ENCODE measurements at regions not wholly inside any gene's neighbourhood (a gene's known extent, or its start where the extent isn't known, plus 50 kb on each side); places are given as distances from the start of the nearest gene placed in this dataset.
"Not testable (repeated sequence)": the region's sequence is repeated elsewhere in the genome, so short reads cannot be mapped to it uniquely, and the experiment has no call there.

DNA sequence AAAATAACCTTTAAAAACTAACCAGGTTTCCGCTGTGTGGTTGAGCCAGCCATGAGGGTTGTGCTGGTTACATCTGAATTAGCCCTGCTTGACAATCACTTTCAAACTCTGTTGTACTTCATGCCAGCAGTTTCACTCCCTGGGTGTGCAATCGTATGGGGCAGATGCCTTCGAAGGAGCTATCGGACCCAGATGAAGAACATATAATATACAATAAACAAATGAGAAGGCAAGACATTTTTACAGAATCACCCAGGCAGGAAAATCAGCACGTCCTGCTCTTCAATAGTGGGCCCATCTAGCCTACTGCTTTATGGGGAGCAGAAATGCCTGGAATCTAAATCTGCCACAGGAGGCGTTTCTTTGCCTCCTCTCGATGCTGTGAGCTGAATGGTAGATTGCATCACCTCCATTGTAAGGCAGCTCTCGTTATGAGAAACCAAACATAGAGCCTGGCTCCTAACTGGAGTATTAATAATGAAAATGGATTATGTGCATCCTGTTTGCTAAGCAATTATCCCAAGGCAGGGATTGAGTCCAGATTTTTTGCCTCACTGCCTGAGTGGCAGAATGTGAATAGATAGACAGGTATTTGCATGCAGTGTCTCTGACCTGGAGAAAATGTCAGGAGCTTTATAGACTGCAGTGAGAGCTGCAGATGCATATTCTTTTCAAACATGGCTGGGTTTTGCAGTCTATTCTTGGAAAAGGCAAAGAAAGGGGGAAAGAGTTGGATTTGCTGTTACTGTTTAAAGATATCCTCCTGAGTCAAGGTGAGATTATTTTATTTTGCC, 143.3 kb upstream of the SMARCA2 start:
- DNase-seq (ENCODE audit: low read depth), result no peak

DNA sequence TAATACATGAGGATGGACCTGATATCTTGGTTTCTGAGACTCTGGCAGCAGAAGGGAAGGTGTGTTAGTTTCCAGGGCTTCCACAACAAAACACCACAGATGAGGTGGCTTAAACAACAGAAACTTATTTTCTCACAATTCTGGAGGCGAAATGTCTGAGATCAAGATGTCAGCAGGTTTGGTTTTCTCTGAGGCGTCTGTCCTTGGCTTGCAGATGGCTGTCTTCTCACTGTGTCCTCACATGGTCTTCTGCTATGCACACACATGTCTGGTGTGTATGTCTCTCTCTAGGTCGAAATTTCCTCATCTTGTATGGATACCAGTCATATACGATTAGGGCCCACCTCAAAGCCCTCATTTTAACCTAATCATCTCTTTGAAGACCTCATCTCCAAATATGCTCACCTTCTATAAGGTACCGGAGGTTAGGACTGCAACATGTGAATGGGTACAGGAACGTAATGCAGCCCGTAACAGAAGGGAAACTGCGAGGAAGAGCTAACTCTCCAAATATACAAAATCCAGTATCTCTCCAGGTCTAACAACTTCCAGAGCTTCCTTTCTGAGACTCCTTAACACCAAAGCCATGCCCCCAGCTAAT, 139.8 kb upstream of the SMARCA2 start:
- no peak for DNase-seq (ENCODE audit: low read depth)
- H3K4me3 ChIP-seq (ENCODE audit: low read depth, low read length), result no peak overlapping the region

More for the DNA sequence above, 143.3 kb upstream of the SMARCA2 start:
- H3K4me3 ChIP-seq (ENCODE audit: low read depth, low read length), result no peak overlapping the region

DNA sequence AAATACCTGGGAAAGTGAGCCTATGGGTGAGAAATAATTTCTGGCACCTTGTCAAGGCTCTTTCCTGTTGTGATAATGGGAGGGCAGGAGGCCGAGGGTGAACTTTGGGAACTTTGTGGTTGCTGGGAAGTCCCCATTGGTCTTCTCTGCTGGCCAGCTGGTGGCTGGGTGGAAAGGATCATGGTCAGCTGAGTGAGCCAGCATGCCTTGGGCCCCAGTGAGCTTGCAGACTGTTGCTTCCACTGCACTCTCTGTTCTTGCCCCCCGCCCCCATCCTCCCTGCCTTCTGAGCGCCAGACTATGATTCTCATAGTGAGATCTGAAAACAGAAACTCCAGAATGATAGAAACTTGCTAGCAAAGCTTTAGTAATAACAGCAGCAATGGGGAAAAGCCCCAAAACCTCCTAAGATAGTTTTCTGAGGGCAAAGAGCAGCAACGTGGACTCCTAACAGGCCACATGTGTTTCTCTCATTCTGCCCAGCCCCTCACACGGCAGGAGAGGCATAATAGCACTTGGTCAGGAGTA, 139.2 kb upstream of the SMARCA2 start:
- H3K4me3 ChIP-seq (ENCODE audit: low read depth, low read length), result no peak overlapping the region
- no peak for DNase-seq (ENCODE audit: low read depth)

DNA sequence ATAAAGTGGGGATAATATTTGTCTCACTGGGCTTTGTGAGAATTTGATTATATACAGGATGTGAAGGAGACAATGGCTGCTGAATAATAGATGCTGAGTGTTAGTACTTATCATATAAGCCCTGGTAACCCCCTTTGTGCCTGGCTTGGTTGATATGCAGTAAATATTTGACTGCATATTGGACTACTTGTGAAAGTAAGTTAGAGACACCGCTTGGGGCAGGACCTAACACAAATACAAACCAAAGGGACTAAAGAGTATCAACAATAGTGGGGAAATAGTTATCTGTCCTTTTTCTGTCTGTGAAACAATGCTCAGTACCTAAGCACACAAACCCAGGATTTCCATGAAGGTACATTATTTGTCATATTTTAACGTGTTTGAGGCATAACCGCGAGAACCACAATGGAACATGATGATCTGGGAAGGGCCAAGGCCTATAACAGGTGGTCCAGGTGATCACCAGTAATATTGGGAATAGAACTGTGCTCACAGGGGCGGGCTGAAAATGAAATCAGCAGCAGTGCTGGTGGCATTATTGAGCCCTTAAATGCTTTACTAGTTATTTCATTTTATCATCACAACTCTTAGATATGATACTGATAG, 138.2 kb upstream of the SMARCA2 start:
- H3K4me3 ChIP-seq (ENCODE audit: low read depth, low read length), result no peak overlapping the region
- no peak for DNase-seq (ENCODE audit: low read depth)

- H3K4me3 ChIP-seq (ENCODE audit: low read depth, low read length), result no peak overlapping the region
- DNase-seq (ENCODE audit: low read depth), result no peak
Measured at GRCh38 chr9:1877951-1878350, 137.2 kb upstream of the SMARCA2 start.

DNA sequence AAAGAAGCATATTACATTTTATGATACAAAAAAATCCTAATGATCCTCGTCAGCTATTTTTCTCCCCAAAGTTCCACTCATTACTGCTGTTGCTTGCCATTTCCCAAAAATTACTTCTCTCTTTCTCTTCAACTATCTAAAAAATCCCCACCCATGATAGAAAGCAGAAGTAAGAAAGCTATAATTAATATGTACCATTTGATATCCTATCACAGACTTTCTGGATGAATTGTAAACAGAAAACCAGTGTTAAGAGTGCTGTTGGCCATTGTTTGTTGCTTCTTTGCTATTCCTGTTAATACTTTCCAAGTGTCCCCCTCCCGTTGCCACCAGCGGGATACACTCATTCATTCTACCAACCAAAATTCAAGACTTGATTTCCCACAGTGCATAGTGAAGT, 136.3 kb upstream of the SMARCA2 start:
- no peak for DNase-seq (ENCODE audit: low read depth)

DNA sequence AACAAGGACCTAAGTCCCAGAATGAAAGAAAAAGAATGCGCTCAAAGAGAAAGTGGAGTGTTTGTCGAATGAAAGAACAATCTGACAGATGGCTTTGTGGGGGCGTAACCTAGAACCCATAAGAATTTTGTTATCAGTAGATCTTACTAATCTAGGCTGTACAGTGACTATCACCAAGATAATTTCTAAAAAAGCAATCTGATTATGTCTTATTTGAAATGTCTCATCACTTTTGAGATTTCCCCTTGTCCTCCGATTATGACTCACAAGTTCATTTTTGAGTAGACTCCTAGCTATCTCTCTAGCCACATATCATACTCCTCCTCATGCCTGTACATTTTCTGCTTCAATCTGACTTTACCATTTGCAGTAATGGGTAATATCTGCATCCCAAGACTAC, 135.6 kb upstream of the SMARCA2 start:
- no peak overlapping the region for H3K4me3 ChIP-seq (ENCODE audit: low read depth, low read length)
- DNase-seq (ENCODE audit: low read depth), result no peak

More for the DNA sequence above, 136.3 kb upstream of the SMARCA2 start:
- H3K4me3 ChIP-seq (ENCODE audit: low read depth, low read length), result no peak overlapping the region

DNA sequence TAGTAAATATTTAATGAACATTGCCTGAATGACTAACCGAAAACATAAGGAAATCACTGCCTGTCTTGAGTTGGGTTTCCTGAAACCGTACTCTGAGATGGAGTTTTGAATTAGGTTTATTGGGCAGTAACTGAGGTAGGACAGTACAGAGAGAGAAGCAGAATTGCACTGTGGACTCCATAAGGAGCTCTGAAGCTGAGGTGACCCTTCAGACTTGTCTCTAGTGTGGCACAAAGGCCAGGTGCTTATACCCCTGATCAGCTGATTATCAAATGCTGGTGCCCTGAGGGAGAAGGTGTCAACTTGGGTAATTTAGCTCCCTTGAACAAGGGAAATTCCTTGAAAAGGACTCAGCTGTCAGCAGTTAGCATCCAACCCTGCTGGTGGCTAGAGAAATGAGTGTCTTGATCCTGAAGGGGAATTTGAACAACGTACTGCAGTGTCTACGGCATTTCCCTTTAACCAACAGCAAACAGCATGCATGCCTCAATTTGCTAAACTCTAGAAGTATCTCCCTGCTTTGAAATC, 135.0 kb upstream of the SMARCA2 start:
- DNase-seq (ENCODE audit: low read depth), result no peak

GRCh38 chr9:1881708-1882295, 133.3 kb upstream of the SMARCA2 start:
- H3K4me3 ChIP-seq (ENCODE audit: low read depth, low read length), result no peak overlapping the region
- DNase-seq (ENCODE audit: low read depth), result no peak

More for the DNA sequence above, 135.0 kb upstream of the SMARCA2 start:
- H3K4me3 ChIP-seq (ENCODE audit: low read depth, low read length), result no peak overlapping the region

GRCh38 chr9:1882711-1883403, 132.3 kb upstream of the SMARCA2 start:
- no peak overlapping the region for H3K4me3 ChIP-seq (ENCODE audit: low read depth, low read length)
- DNase-seq (ENCODE audit: low read depth), result no peak

GRCh38 chr9:1890201-1890600, 124.9 kb upstream of the SMARCA2 start:
- DNase-seq (ENCODE audit: low read depth), result no peak
- H3K4me3 ChIP-seq (ENCODE audit: low read depth, low read length), result no peak overlapping the region

DNA sequence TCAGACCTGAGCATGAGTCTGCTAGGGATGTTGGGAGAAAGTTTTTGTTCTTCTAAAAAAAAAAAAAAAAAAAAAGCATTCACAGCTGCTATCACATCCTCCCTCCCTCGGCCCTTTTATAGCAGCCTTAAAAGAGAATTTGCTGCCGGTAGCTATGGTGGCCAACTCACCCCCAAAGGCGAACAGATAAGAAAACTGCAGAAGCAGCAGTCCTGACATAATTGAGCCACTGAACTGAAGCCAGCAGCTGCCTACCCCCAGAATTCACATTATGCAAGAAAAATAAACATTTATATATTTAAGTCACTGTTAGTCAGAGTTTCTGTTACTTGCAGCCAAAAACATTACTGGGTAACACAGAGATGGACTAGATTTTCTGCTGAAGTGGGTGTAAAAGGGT, 124.3 kb upstream of the SMARCA2 start:
- H3K4me3 ChIP-seq (ENCODE audit: low read depth, low read length), result no peak overlapping the region
- no peak for DNase-seq (ENCODE audit: low read depth)

- not testable (repeated sequence) for DNase-seq (ENCODE audit: low read depth); H3K4me3 ChIP-seq (ENCODE audit: low read depth, low read length)
Measured at GRCh38 chr9:1903080-1903704, 112.0 kb upstream of the SMARCA2 start.

- no peak overlapping the region for H3K4me3 ChIP-seq (ENCODE audit: low read depth, low read length)
- DNase-seq (ENCODE audit: low read depth), result no peak
Measured at GRCh38 chr9:1907465-1907864, 107.7 kb upstream of the SMARCA2 start.

DNA sequence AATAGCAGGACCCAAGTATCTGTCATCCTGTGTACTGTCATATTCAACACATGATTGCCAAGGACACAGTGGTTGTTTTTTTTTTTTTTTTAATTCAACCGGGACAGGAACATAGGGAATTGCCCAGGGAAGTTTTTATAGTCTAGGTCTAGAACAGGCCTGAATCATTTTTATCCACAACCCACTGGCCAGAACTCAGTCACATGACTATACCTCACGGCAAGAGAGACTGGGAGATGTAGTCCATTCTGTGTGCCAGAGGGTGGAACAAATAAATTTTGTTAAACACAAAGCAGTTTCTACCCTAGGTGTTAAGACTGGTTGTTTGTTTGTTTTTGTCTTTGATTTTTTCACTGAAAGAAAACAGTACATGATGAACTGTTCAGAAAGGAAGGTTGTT, 105.8 kb upstream of the SMARCA2 start:
- no peak for DNase-seq (ENCODE audit: low read depth)
- H3K4me3 ChIP-seq (ENCODE audit: low read depth, low read length), result no peak overlapping the region

DNA sequence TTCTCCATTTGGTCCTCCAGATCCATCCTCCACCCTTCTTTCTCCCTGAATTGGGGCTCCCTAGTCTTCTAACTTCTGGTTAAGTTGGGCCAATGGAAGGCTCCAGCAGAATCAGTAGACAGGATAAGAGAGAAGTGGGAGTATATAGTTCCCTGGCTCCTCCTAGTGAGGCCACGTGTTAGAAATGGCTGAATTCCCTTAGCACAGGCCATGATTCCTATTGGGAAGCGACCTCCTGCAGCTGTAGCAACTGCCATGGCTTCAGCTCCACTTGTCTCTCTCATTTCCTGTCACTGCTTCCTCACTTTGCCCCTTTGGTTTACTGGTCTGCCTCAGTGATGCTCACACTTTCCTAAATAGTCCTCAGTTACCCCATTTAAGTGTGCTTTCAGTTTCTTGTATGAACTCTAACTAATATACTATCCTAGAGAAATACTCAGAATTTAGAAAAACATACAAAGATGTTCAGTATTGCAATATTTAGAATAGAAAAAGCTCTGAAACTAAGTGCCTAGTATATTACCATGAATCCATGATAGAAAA, 104.8 kb upstream of the SMARCA2 start:
- DNase-seq (ENCODE audit: low read depth), result no peak

DNA sequence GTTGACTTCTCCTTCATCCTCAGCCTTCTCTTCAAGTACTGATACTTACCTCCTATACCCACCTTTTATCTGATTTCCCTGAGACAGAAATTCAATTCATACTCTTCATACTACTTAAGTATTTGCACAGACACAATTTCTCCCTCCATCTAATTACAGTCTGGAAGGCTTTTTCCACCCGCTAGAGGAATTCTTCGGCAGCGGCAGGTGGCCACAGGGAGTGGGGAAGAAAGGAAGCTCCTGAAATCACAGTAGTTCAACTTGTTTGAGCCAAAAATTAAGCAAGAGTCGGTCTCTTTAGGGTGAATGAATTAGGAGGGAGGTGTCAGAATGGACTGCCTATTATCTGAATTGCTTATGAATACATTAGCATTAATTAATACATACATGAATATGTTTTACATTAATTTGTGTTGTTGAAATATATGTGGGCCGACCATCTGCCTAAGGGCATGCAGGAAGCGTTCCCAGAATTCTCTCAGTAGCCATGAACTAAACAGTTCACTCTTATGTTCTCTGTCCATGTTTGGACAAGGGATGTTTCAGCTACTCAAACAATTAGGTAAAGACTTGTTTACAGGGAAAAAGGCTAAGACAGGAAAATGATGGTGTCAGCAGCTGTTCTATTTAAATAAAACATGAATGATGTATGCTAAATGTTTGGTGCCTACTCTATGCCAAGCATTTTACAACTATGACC, 101.4 kb upstream of the SMARCA2 start:
- no peak for DNase-seq (ENCODE audit: low read depth)
- no peak overlapping the region for H3K4me3 ChIP-seq (ENCODE audit: low read depth, low read length)

More for the DNA sequence above, 104.8 kb upstream of the SMARCA2 start:
- no peak overlapping the region for H3K4me3 ChIP-seq (ENCODE audit: low read depth, low read length)

GRCh38 chr9:1916095-1916494, 99.1 kb upstream of the SMARCA2 start:
- no peak for DNase-seq (ENCODE audit: low read depth)

More at GRCh38 chr9:1916095-1916494, 99.1 kb upstream of the SMARCA2 start:
- no peak overlapping the region for H3K4me3 ChIP-seq (ENCODE audit: low read depth, low read length)

Measured in skeletal muscle cell (primary cell).